Stimulated activated CD4-positive, alpha-beta T cell treated with anti-CD3 and anti-CD28 coated beads, Interleukin-4, amount 100 ng/mL, for 24 hours (primary cell): ENCODE measurements at regions not wholly inside any gene's neighbourhood (a gene's known extent, or its start where the extent isn't known, plus 50 kb on each side); places are given as distances from the start of the nearest gene placed in this dataset.
"Not testable (repeated sequence)": the region's sequence is repeated elsewhere in the genome, so short reads cannot be mapped to it uniquely, and the experiment has no call there.

Experiments
- DNase-seq: peaks from one replicate; pipeline ENCODE4 v3.0.0-alpha.2; 2020

DNA sequence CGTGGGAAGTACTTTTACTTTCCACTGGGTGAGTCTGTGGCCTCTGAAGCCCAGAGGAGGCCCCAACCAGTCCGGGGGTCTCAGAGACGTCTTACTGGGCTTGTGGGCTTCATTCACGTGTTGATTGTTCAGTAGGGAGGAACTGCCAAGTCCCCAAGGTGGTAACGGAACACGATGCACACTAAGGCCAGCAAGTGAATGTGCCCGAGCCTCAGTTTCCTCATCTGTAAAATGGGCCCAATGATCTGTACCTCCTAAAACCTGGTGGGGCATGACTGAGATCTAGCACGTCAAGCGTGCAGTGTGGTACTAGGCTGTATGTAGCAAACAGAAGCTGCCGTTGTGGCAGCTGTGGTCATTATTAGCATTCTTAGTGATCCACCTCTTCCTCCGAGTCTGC, 499.1 kb downstream of the MN1 start:
- DNase-seq = no peak

DNA sequence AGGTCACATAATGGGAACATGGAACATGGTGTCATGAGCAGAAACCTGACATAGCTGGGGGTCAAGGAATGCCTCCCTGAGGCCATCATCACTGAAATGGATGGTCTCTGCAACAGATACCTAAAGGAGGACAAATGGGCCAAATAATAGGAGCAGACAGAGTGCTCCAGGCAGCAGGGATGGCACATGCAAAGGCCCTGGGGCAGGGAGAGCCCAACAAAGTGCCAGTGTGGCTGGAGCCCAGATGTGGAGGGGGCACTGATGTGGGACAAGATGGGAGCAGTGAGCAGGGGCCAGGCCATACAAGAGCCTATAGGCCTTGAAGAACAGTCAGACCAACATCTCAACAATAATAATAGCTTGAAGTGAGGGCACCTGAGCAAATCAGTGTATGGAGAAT, 497.8 kb downstream of the MN1 start:
- DNase-seq = no peak

DNA sequence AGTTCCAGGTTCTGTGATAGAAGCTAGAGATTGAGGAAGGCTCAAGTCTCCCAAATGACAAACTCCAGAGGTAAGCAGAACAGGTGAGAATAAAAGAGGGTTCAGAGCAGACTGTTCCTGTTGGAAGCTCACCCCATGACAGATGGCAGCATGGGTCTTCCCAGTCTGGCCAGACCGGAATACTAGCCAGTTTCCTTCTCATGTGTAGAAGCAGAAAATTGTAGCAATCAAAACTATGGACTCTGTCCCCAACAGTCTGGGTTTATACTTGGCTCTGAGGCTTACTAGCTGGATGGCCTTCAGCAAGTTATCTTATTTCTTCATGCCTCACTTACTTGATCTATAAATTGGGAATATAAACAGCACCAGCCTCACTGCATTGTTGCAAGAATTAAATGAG, 494.8 kb downstream of the MN1 start:
- DNase-seq = no peak

DNA sequence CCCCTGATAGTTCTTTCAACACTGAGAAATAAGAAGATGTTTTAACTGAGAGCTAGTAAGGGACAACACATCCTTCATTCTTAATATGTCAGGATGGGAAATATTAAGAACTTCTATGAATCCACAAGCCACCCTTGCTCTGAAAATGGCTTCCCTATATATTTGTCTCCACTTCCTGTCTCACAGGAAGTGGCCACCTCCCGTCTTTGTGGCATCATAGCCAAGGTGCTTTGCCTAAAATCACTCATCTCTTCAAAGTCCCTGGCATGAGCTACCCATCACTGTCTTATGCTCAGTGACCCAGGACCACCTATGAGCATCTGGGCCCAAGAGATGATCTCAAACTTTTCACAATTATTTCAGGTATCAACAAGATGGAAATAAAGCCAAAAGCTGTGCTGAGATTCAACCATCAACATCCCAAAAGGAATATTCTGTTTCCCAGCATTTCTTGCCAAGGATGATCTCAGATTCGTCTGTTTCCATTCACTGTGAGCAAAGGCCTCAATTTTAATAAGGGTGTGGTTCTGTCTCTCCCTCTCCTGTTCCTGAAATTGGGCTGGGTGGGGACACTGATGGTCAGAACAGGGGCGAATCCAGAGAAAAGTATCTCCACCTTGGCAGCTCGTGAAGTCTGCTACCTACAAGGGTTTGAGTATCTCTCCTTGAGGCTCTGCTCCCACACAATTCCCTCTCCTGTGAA, 493.9 kb downstream of the MN1 start:
- no peak for DNase-seq

DNA sequence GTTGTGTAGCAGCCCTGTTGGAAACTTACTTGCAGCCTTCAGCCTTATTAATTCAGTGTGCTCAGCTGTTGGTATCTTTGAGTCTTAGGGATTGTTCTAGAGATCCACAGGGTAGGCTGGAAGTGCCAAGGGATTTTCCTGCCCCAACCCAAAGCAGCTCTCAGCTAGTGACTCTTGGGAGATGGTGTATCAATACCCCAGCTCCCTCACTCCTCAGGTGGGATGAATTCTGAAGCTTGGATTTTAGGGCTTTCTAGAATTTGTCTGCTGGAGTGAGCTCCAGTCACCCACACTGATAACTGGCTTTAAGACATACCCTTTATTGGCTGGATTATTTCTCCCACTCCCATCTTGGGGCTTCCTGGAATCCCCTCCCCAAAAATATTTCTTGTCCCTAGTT, 493.0 kb downstream of the MN1 start:
- no peak for DNase-seq

DNA sequence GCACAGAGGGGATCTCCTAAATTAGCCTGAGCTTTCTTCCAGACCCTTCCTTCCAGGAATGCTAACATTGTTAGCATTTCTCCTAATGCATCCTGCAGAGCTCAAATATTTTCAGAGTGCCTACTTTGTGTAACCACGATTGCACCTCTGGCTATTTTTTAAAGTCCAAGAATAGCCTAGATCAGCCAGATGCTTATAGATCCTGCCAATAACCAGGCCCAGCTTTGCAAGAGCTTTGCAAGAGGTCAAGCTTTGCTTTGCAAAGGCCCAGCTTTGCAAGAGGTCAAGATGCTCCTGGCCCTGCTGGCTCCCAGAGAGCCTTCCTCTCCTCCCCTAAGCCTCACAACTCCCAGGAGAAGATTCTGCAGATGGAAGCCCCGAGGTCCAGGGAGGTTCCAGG, 491.9 kb downstream of the MN1 start:
- DNase-seq = no peak

DNA sequence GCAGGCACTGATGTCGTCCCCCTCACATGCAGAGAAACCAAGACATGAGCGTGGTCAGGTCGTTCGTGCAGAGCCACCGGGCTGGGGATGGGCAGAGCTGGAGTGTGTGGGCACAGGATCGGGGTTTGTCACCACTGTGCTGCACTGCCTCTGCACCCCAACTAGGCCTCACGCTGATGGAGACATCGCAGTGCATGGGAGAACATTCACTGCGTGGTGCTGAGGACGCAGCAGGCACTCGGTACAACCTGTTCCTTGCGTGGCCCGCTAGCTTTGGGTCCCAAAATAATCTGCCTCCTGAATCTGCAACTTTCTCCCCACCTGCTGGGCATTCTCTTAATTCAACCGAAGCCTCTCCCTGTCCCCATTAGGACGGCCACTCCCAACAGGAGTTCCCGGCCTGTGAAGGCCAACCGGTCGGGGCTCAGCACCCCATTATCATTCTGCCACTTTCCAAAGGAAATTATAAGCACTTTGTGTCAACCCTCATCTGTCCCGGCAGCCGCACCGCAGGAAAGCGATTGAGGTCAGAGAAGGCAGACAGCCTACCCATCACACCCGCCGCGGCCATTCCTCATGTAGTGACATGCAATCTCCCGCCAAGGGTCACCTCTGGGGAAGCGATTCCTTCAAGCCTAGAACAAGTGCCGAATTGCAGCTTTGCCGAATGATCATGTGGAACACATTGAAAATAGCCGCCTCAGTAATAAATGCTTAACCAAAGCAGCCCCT, 490.4 kb downstream of the MN1 start:
- no peak for DNase-seq

DNA sequence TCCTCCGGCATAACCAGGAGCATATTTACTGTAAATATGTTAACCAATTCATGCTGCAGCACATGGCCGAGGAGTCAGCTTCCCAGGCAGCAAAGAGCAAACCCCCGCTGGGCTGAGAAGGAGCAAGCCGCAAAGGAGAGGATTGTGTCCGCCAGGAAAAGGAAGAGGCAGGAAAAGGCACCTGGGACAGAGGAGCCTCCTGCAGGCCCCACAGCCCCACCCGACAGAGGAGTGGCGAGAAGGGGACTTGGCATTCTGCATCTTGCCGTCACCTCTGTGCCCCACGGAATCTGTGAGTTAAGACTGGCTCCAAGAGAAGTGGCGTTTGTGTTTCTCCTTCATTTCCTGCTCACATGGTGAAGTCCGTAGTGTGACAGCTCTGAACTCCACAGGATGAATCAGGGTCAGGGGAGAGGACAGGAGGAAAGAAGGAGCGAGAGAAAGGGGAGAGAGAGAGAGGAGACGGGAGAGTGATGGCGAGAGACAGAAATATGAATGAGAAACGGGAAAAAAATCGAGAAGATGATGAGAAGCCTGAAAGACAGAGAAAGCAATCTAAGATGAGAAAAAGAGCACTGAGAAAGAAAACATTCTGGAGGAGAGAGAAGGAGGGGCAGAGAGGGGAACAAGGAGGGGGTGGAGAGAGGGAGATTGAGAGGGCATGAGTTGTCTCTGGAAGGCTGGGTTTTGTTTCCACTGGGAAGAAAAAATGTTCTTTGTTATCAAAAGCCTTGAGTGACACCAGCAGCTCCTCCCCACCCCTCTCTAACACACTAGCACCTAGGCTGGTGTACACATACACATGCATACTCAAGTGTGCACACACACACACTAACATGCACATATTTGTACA, 489.6 kb downstream of the MN1 start:
- no peak for DNase-seq

DNA sequence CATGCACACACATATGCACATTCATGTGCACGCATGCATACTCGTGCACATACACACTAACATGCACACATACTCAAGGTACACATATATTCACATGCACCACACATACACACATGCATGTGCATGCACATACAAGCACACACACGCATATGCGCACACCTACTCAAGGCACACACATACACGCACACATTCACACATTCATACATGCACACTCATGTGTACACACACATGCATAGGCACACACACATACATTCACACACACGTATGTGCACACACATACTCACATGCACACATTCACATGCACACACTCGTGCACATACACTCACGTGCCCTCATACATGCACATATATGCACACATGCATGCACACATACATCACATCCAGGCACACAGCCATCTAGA, 489.0 kb downstream of the MN1 start:
- DNase-seq = no peak

DNA sequence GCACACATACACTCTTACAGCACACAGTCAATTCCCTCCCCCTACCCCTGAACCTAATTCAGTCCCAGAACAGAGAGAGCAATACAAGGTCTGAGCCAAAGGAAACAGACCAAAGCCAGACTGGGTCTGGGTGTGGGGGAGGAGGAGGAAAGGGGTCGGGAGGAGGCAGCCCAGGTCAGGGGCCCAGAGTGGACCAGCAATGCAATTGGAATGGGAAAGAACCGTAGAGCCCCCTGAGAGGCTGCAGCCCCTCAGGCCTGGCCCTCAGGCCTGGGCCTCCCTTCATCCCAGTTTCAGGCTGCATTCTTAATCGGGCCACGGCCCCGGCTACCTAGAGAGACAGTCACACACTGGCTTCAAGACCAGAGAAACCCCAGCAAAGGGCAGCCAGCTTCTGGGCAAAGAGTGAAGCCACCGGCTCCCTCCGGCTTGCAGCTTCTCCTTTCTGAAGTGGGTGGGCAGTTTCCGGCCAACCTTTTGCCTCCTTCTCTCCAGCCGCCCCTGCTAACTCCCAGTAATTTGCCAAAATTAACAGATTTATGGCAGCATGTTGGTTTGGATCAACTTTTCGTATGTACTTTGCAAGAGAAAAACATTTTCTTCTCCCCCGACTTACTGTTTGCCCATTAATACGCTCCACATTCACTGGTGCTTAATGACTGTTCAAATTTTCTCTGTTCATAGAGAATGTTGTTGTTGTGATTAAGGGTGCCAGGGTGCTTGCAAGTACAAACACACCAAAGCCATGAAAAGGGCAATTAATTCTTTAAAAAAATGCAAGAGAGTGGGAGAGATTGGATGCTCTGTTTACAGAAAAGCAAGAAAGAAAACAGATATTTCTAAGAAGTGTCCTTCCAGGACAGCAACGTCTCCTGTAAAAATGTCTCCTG, 488.3 kb downstream of the MN1 start:
- no peak for DNase-seq

DNA sequence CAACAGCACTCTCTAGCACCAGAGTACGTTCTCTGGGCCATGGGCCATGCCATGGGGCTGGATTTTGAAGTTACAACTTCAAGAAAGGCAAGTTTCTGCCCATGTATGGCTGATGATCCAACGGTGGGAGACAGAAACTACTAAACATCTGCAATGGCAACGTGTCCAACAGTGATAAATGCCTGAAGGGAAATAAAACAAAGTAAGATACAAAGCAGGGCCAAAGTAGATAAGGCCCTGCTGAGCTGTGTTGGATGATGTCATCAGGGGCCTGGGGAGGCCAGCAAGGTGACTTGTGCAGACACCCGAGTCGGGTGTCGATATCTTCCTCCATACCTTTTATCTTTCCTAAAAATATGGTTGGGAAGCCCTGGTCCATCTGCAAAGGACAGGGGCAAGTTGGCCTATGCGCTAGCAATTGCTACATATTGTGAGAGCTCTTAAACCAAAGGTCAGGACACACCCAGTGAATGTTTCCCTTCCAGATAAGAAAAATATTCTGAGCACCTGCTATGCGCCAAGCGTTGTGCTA, 487.2 kb downstream of the MN1 start:
- DNase-seq = no peak

DNA sequence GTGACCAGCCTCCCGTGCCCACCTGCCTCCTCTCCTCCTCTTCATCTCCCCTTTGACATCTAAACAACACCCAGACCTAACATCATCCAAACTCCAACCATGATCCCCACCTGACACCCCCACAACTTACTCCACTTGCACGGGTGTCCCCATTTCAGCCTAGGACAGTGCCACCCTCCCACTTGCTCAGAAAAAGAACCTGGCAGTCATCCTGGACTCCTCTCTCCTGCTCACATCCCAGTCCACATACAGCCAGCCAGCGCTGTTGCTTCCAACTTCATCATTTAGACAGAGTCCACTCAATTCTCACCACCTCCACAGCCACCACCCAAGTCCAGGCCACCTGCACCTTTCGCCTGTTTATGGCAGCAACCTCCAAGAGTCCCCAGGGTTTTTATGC, 485.7 kb downstream of the MN1 start:
- no peak for DNase-seq

DNA sequence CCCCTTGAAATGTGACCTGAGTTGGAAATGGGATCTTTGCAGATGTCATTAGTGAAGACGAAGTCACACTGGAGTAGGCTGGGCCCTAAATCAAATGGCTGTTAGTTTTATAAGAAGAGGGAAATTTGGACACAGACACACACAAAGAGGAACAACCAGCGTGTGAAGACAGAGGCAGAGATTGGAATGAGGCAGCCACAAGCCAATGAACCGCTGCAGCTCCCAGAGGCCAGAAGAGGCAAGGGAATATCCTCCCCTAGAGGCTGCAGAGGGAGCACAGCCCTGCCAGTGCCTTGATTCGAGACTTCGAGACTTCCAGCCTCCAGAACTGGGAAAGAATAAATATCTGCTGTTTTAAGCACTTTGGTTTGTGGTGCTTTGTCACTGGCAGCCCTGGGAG, 484.5 kb downstream of the MN1 start:
- no peak for DNase-seq

DNA sequence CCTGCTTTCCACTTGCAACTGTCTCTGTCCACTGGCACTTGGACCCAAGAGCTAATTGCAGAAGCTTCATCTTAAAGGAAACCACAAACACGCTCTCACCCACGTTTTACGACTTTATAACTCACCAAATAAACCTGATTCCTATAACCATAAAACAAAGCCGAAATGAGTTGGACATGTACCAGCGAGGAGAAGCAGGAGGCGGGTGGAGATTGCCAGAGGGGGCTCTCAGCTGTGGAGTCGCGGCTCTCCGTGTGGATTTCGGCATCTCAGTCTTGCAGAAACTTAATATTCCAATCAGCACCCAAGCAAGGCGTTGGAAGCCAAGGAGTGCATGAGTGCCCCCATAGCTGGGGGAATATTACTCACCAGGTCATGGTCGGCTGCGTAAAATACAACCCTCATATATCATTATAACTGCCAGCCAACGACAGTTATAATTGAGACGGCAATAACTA, 483.6 kb downstream of the MN1 start:
- DNase-seq = no peak

DNA sequence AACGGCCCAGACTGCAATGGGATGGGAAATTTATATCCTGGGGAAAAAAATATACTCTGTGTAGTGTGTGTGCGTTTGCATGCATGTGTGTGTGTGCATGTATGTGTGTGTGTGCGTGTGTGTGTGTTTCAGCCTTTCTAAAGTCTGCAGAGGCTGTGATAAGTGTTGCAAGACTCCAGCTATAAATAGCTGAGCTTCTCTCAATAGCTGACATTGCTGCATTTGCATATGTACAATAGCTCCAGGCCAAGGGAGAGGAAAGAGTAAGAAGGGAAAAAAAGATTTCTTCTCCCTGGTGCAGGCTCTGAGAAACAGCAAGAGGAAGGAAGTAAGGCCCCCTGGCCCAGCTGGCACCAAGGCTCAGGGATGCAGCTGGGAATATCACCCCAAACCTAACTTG, 483.0 kb downstream of the MN1 start:
- no peak for DNase-seq

DNA sequence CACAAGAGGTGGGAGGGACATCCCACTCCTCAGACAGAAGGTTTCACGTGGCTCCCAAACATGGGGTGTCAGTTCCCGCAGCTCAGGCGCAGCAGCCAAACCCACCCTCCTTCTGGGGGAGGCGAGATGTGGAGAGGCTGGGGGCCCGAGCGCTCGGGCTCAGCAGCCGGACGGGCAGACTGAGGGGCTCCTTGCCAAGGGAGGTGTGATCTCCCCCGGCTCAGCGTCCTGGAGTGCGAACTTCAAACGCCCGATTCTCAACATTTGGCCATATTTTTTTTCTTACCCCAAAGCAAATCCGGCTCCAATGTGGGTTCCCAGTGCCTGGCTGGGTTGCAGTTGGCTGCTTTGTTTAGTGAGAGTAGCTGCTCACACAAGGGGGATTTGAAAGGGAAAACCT, 477.9 kb downstream of the MN1 start:
- no peak for DNase-seq

DNA sequence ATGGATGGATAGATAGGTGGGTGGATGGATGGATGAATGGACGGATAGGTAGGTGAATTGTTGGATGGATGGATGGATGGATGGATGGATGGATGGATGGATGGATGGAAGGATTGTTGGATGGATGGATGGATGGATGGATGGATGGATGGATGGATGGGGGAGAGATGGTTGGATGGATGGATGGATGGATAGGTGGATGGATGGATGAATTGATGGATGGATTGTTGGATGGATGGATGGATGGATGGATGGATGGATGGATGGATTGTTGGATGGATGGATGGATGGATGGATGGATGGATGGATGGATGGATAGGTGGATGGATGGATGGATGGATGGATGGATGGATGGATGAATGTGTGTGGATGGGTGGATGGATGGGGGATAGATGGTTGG, 476.6 kb downstream of the MN1 start:
- not testable (repeated sequence) for DNase-seq

DNA sequence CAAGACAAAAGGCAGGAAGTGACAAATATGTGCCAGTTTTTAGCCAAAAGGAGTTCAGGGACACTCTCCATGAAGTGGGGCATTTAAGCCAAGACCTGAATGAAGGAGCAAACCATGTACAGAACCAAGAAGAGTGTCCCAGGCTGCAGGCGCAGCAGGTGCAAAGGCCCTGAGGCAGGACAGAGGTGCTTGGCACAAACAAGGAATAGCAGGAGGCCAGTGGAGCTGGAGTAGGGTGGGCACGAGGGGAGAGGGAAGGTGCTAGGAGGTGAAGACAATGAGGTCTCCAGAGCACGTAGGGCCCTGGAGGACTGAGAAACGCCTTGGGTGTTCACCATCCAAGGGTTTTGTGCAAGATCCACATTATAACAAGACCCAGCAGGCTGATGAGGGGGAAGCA, 474.1 kb downstream of the MN1 start:
- DNase-seq = no peak

DNA sequence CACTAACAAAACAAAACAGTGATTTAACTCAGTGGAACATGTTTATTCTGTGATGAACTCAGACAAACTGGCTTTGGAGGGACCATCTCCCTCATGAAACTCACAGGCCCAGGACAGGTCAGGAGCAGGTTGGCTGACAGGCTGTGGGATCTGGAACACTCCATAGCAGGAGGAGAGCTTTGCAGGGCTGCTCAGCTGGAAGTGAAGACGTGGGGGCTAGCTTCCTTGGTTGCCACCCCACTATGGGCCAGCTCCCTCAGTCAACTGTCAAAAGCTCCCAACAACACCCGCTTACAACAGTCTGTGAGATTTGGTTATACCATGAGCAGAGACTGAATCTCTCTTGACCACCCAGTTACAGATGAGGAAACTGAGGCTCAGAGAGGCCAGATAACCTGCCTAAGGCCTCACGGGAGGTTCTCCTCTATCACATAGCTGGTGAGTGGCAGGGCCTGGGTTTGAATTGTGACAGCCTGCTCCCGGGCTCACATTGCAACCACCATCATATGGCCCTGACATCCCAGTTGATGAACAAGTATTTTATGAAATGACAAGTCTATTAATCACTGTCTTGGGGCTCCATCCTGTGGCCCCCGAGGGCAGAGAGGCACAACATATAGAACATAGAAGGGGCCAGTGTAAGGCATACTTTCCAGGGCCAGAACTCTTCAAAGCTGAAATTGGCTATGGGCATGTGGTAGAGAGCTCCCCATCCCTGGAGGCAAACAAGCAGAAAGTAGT, 473.4 kb downstream of the MN1 start:
- no peak for DNase-seq

DNA sequence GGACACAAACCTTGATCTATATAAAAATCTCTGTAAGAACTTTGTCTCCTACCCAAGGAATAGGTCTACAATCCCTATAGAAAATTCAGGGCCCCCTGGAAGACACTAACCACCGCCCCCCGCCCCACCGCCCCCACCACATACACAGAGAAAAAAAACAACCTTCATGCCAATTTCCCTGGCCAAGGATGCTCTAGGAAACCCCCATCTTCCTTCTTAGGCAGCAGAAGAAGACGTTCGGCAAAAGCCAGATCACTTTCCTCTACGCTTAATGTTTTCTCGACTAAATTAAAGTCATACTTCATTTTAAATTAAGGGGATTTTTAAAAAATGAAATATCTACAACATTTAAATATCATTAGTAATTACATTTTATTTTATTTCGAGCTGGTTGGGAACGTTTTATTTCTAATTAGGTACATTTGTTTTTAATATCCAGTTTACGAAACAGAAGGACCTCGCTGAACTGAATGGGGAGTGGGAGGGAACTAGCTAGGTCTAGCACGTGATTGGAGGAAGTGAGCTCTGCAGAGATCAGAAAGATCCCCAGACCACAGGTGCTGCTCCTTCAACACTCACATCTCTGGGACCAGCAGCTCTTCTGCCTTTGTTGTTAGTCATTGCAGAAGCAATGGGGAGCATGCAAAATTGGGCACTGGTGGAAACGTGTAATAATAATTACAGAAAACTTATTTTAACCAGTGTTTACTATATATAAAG, 472.3 kb downstream of the MN1 start:
- no peak for DNase-seq
